Mesothelial cell of epicardium (in vitro differentiated cells): ENCODE measurements at regions not wholly inside any gene's neighbourhood (a gene's known extent, or its start where the extent isn't known, plus 50 kb on each side); places are given as distances from the start of the nearest gene placed in this dataset.

Source experiments
- DNase-seq, 2 experiments: peaks; one replicate each; pipeline ENCODE4 v3.0.0; 2021; ENCODE audit warnings: low spot score in 2 of 2; ENCODE audit not compliant: unreplicated experiment in 2 of 2
- H3K27ac Mint-ChIP-seq: 2 replicates; pipeline ENCODE4 v1.8.0; 2021; ENCODE audit warnings: mixed read lengths
- H3K27me3 Mint-ChIP-seq: 2 replicates; pipeline ENCODE4 v1.8.0; 2021; ENCODE audit warnings: low read depth, mixed read lengths
- H3K36me3 Mint-ChIP-seq: 2 replicates; pipeline ENCODE4 v1.8.0; 2021; ENCODE audit warnings: mixed read lengths
- H3K4me1 Mint-ChIP-seq: 2 replicates; pipeline ENCODE4 v1.8.0; 2021; ENCODE audit warnings: mixed read lengths
- H3K4me3 Mint-ChIP-seq: 2 replicates; pipeline ENCODE4 v1.8.0; 2021; ENCODE audit warnings: mild to moderate bottlenecking, moderate library complexity, mixed read lengths
- H3K9me3 Mint-ChIP-seq: 2 replicates; pipeline ENCODE4 v1.8.0; 2021; ENCODE audit warnings: mixed read lengths
- TF ChIP-seq, protein P1 (sequence below): fragments of 200-600 bp; sonication (generic); IDR thresholded peaks from one replicate; pipeline ENCODE4 v1.5.0; 2021; ENCODE audit warnings: antibody characterized with exemption; ENCODE audit not compliant: unreplicated experiment

DNA sequence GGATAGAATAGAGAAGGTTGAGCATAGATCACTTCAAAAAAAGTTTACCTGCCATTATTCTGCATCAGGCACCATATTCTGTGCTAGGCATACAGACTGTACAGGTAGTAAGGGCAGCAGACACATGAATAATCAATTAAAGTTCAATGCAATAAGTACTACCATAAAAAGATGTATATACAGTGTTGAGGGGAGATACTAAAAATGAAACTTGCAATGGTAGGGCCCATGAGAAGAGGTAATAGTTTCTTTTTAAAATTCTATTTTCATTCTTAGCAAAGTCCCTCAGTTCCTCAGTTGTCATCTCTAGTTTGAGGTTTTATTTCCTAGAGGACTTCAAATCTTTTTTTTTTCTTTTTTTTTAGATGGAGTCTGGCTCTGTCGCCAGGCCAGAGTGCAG lies 819.9 kb downstream of the FAM181B start:
- TF ChIP-seq, protein P1, sequence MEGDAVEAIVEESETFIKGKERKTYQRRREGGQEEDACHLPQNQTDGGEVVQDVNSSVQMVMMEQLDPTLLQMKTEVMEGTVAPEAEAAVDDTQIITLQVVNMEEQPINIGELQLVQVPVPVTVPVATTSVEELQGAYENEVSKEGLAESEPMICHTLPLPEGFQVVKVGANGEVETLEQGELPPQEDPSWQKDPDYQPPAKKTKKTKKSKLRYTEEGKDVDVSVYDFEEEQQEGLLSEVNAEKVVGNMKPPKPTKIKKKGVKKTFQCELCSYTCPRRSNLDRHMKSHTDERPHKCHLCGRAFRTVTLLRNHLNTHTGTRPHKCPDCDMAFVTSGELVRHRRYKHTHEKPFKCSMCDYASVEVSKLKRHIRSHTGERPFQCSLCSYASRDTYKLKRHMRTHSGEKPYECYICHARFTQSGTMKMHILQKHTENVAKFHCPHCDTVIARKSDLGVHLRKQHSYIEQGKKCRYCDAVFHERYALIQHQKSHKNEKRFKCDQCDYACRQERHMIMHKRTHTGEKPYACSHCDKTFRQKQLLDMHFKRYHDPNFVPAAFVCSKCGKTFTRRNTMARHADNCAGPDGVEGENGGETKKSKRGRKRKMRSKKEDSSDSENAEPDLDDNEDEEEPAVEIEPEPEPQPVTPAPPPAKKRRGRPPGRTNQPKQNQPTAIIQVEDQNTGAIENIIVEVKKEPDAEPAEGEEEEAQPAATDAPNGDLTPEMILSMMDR, result no peak
- no peak overlapping the region for H3K4me3 Mint-ChIP-seq
- H3K27me3 Mint-ChIP-seq, result no peaks in the 10 kb centered on the region
- peaks cover 7% of the 10 kb centered on the region for H3K4me1 Mint-ChIP-seq
- no peaks in the 10 kb centered on the region for H3K36me3 Mint-ChIP-seq
- DNase-seq, result no peak
- no peak overlapping the region for H3K27ac Mint-ChIP-seq
- H3K9me3 Mint-ChIP-seq, result peaks cover 13% of the 10 kb centered on the region

- peaks cover 11% of the 10 kb centered on the region for H3K4me1 Mint-ChIP-seq
- peak overlapping the region; percentile 54 for H3K27ac Mint-ChIP-seq
- TF ChIP-seq, protein P1, result no peak
- no peaks in the 10 kb centered on the region for H3K27me3 Mint-ChIP-seq
- no peak for DNase-seq
- no peaks in the 10 kb centered on the region for H3K36me3 Mint-ChIP-seq
- no peak overlapping the region for H3K4me3 Mint-ChIP-seq
- H3K9me3 Mint-ChIP-seq, result peaks cover 4% of the 10 kb centered on the region
These were observed 825.7 kb downstream of the FAM181B start for GRCh38 chr11:81907996-81908395.

DNA sequence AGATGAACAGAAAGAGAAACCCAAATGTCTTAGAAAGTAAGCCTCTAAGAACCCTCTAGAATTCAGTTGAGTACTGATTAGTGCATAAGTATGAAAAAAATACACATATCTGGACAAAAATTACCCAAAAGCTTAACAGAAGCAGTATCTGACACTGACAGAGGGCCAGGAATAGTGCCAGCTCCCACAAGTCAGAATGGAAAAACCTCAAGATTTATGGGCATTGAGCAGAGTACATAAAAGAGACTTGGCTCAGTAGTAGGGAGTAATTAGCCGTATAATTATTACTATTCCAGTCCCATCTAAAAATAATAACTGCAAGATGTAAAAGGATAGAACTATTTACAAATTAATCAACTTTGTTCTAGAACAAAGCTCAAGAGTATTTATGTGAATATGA lies 834.5 kb downstream of the FAM181B start:
- H3K27ac Mint-ChIP-seq, result no peak overlapping the region
- peaks cover 2% of the 10 kb centered on the region for H3K36me3 Mint-ChIP-seq
- TF ChIP-seq, protein P1, result no peak
- H3K9me3 Mint-ChIP-seq, result peaks cover 8% of the 10 kb centered on the region
- DNase-seq, result no peak
- no peaks in the 10 kb centered on the region for H3K27me3 Mint-ChIP-seq
- no peak overlapping the region for H3K4me3 Mint-ChIP-seq
- peaks cover 11% of the 10 kb centered on the region for H3K4me1 Mint-ChIP-seq

DNA sequence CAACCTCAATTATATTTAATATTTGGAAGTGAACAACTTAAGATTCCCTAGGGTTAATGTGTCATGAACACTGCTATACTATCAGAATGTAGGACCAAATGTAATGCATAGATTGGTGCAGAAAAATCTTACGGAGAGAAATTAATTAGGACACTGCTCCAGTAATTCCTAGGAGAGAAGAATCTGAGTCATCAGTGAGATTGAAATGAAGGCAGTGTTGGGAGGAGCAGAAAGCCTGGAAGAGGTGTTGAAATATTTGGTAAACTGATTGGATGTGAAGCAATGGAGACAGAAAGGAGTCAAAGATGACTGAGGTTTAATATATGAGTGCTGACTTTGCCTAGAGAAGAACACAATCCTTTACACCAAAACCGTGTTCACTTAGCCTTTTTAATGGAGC lies 836.0 kb downstream of the FAM181B start:
- TF ChIP-seq, protein P1, result no peak
- no peak for DNase-seq

DNA sequence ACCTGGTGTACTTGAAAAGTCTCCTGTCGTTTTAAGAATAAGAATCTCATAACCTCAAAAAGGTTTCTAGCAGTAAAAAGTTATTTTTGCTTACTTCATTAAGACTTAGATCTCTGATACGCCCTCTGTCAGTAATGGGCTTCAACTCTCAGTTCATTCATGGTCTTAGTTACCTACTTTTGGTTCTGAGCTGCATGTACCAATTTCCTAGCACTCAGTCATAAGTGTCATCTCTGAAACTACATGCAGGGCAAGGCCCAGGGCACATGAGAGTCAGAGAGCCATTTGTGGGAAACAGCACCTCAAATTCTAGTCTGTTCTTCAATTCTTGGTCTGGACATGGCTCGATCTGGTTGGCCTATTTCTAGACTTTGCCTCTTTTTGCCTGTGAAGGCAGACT lies 838.4 kb downstream of the FAM181B start:
- no peak for DNase-seq
- TF ChIP-seq, protein P1, result no peak
- H3K9me3 Mint-ChIP-seq, result peaks cover 17% of the 10 kb centered on the region
- peaks cover 3% of the 10 kb centered on the region for H3K36me3 Mint-ChIP-seq
- H3K4me3 Mint-ChIP-seq, result no peak overlapping the region
- H3K27me3 Mint-ChIP-seq, result no peaks in the 10 kb centered on the region
- H3K4me1 Mint-ChIP-seq, result peaks cover 11% of the 10 kb centered on the region
- H3K27ac Mint-ChIP-seq, result no peak overlapping the region

More for the DNA sequence above, 836.0 kb downstream of the FAM181B start:
- Mint-ChIP-seq H3K4me1 (peaks cover 11% of the 10 kb centered on the region), H3K9me3 (peaks cover 9% of the 10 kb centered on the region), H3K4me3 (no peak overlapping the region), H3K36me3 (peaks cover 2% of the 10 kb centered on the region), H3K27me3 (no peaks in the 10 kb centered on the region), H3K27ac (no peak overlapping the region)
